CD4-positive, alpha-beta T cell treated with Interleukin-17A for 4 hours (primary cell): ENCODE measurements at regions not wholly inside any gene's neighbourhood (a gene's known extent, or its start where the extent isn't known, plus 50 kb on each side); places are given as distances from the start of the nearest gene placed in this dataset.
A peak's percentile ranks its signal among the peaks of the same experiment; 100 is the strongest.

Experiments used
- DNase-seq: peaks from one replicate; pipeline ENCODE4 v3.0.0-alpha.2; 2020; ENCODE audit warnings: mixed read lengths

DNA sequence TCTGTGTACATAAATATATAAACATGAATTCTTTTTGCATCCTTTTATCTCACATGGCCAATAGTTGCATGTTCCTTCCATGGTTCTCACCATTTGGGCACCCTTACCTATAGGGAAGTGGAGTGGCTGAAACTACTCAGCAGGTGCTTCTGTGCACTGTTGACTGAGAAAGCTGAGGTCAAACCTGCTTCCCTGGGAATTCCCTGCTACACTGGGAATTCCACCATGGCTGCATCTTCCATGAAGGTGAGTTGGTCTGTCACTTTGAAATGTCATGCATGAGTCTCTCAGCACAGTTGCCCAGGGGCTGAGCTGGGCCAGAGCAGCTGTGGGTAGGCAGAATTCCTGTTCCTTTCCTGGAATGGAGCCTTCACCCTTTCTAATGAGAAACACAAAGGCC lies 193.8 kb upstream of the PRSS16 start:
- DNase-seq = no peak

DNA sequence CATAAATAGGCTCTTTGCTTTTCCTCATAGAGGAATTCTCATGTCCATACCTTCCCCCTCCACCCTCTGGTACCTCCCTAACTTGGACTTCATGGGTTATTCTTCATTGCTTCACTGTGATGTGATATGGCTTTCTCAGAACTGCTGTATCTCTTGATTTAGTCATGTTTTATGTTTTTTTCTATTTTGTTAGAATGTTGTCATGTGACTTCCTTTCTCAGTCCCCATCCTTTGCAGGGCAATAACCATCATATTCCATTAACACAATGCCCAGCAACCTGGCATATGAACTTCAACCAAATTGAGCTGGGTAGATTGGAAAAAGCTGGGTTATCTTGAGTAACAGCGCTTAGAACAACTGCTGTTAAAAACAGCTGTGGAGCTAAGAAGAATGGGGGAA lies 190.9 kb upstream of the PRSS16 start:
- no peak for DNase-seq

DNA sequence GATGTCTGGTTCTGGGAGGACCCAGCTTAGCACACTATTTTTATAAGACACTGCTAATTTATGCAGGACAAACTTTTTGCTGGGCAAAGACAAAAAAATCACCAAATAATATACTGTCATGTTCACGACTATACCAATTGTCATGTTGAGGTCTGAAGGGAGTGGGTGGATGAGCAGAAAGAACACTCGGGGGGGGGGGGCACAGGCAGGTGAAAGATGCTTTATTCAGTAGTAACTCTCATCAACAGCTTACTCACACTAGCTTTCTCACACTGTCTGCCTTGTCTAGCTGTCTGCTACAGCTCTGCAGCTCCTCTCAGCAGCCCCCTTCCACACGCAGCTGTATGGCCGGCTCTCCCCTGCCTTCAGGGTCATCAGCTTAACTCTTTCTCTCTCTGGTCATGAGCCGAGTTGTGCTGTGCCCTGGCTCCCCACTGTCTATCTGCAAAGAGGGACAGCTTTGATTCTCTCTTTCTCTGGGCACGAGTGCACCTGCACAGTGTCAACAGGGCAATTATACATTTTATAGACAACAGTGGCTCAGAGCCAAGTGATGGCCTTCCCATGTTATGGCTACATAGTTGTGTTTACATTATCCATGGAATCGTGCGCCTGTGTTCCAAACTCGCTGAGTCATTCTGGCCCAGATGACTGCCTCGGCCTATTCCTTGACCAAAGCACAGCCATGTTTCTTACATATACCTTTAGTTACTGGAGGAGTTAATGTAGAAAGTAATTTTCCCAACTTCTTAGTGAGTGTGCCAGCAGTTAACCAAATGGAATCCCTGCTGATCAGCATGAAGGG lies 187.7 kb upstream of the PRSS16 start:
- no peak for DNase-seq

DNA sequence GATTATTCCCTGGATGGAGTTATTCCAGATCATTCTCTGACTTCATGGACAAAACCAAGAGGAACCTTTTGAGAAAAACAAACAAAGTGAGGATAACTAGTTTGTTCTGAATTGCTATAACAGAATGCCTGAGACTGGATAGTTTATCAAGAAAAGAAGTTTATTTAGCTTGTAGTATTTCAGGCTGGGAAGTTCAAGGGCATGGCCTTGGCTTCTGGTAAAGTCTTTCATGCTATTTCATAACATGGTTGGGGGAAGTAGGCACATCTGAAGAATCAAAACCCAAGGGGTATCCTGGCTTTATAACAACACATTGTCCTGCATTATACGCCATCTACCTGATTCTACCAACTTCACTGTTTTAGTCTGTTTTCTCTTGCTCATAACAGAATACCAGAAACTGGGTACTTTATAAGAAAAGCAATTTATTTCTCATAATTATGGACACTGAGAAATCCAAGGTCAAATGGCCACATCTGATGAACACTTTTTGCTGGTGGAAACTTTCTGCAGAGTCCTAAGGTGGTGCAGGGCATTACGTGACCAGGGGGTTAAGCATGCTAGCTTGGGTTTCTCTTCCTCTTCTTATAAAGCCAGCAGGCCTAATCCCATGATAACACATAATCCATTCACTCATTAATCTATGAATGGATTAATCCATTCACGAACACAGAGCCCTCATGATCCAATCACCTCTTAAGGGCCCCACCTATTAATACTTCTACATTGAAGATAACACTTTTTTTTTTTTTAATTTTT lies 186.1 kb upstream of the PRSS16 start:
- no peak for DNase-seq

DNA sequence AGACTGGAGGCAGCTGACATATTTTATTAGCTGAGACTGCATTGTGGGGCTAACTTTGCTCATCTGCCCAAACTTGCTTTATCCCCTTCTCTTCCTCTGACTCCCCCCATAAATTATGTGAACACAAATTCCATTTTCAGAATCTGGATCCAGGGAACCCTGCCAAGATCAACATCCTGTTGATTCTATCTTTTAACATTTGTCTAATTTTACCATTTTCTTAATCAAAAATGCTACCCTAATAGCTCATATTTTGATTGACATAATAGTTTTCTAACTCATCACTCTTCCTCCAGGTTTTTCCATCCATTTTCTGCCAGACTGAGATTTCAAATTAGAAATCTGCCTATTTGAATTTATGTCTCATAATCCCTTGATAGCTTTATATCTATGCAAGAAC lies 184.7 kb upstream of the PRSS16 start:
- no peak for DNase-seq

DNA sequence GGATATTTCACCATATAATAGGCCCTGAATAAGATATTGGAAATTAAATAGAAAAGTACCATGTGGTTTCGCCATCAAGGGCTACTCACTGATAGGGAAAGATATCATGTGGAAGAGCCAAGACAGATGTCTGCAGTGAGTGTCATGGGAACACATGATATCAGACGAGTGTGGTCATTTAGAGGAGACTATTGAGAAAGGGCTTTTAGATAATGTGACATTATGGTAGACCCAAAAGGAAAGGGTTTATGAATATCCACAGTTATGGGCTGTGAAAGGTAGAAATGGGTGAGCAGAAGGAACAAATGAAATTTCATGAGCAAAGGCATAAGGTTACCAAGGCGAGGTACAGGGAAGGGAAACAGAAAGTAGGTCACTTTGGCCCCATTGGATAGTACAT lies 182.3 kb upstream of the PRSS16 start:
- no peak for DNase-seq

DNA sequence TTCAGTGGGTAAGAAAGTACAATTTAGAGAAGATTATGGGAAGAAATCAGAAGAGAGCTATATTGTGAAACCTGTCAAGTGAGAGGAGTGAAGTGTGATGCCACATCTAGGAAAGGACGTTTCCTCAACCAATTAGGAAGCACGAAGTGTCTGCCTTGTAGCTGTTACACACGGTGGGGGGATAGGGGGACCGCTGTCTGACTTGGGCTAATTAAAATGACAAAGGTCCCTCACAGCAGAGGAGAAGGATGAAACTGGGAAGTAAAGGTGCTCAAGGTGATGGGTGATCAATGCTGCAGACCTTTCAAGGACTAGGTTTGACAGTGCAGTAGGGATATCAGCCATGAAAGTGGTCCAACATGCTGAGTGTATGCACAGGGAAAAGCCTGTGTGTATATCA lies 181.1 kb upstream of the PRSS16 start:
- no peak for DNase-seq

DNA sequence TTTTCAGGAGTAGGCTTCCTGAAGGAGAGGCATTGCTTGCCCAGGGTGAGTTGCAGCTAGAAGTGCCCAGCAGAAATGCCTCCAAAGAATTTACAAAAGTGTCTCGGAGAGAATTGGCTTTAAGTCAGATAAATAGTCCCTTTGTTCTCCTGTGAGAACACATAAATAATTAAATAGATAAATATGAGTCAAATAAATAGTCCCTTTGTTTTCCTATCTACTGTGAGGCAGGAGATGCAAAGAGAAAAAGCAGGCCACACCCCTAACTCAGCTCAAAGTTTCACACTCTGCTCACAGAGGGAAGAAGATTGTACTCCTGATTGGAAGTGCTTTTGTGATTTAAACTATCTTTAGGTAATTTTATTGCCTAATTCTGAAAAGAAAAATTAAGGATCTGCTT lies 180.7 kb upstream of the PRSS16 start:
- DNase-seq = no peak

DNA sequence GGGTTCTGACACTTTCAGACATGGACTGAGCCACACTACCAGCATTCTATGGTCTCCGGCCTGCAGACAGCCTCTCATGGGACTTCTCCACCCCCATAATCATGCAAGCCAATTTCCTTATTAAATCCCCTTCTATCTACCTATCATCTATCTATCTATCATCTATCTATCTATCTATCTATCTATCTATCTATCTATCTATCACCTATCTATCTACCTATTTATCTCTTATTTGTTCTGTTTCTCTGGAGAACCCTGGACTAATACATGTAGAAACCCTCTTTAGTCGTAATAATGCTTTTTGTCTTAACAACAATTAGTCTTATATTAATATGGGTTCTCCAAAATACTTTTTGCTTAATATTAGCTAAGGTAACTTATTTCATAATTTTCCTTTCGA lies 174.1 kb upstream of the PRSS16 start:
- DNase-seq = no peak

DNA sequence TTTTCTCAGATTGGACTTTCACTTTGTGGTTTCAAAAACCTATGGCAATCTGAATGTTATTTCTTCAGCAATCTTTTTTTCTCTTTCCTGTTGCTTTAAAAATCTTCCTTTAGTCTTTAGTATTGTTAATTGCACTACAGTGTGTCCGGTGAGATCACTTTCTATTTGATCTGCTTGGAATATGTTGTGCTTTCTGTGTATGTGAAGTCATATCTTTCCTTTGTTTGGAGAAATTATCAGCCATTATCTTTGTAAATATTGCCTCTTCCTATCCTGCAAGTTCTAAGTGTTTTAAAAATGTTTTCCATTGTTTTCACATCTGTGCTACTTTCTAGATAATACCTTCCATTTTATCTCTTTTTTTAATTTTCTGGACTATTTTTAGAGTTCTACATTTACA lies 171.4 kb upstream of the PRSS16 start:
- DNase-seq = no peak

DNA sequence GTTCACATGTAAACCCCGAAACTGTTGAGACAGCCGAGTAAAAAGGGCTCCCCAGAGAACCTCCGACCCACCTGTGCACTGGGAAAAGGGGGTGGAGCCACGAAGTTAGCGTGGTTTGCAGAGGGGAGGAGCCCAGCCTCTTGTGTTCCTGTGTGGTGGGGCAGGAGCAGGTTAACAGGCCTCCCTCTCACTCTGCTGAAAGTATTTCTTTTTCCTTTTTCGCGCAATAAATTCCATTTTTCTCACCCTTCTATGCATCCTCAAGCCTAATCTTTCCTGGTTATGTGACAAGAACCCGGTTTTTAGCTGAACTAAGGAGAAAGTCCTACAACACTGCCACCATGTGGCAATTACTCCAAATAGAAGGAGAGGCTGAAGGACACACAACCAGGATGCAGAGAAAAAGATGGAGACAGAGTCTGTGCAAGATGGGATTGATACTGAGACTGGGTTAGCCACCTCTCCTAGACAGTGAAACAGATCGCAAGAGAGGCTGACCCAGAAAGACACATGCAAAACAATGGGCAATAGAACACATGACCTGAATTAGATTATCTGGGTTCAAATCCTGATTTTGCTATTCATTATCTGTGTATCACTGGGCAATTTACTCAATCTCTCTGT lies 168.7 kb upstream of the PRSS16 start:
- peak; percentile 59 for DNase-seq

DNA sequence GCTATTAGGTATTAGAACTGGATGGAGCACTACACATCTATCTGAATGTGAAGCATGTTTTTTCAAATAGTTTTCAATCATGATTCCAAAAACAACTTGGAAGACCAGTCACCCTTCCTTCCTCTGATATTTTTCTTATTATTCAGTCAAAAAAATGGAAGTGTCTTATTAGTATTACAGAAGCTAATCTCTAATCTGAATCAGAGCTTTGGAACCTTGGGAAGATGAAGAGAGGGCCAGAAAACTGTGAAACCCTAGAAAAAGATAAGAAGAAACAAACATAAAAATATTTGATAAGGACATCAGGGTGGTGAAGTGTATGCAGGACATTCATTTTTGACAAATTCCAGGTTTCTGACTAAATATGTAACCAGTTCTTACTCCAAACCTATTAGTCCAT lies 166.3 kb upstream of the PRSS16 start:
- DNase-seq = no peak

DNA sequence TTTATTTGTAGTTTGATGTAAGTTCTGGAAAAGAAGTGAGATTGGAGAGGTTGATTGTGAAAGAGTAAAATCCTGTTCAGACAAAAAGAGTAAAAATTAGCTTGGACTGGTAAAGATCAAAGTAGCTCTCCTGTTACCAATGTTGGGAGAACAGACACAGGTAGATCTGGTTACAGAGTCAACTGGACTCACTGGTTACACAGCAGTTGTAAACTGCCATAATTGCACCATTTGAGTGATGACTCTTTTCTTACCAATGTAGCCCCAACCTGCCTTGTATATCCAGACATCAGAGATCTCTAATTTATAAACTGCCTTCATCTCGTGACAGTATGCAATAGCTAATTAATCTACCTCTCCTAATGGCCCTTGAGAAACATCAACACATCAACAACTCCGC lies 165.6 kb upstream of the PRSS16 start:
- no peak for DNase-seq

DNA sequence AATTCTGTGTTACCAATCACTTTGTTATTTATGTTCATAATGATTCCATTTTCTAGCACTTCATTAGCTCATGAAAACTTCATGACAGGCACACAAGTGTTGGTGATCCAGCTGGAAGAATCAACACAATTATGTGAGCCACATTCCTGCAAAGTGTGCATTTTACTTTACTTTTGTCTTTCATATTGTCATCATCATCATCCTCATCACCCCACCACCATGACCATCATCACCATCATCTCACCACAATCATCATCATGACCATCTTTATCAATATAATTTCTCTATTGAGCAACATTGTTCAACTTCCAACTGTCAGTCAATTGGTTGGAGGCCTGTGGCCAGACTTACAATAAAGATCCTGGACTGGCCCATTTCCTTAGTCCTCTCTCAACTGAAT lies 159.4 kb upstream of the PRSS16 start:
- no peak for DNase-seq

DNA sequence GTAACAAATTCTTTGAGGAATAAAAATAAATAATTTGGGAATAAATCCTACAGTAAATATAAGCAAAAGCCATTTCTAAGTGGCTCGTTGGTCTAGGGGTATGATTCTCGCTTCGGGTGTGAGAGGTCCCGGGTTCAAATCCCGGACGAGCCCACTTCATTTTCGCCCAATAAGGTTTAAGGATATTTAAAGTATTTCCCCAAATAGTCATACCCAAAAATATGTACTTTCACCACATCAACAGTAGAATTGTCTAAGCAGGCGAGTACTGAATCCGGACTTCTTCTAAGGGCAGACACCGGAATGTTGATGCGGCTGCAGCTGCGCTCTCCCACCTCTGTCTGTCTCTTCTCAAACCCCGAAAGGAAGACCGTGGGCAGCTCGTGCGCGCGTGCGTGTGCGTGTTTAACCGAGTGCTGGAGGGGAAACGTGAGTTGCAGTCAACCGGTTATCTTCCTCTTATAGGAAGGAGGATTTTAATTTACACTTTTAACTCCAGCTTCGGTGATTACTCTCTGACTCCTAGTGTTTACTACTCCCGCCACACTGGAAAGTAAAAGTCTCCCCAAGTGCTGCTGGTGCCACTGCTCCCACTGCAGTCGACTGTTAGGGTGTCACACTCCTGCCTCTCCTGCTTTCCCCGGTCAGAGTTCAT lies 155.7 kb upstream of the PRSS16 start:
- peak; percentile 10 for DNase-seq

DNA sequence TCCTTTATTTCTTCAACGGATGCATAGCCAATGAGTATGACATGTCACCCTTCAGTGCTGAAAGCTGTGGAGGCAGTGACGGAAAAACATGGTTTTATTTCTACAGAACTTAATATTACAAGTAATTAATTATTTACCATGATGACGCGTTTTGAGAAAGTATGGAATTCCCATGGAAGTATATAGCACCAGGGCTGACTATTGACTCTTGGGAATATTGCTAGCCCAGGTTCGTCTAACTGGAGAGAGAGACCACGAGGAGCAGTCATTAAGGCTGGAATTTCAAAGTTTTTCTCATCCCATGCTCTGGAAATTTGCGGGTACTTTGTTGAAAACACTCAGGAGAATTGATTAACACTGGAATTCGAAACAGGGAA lies 155.2 kb upstream of the PRSS16 start:
- no peak for DNase-seq

DNA sequence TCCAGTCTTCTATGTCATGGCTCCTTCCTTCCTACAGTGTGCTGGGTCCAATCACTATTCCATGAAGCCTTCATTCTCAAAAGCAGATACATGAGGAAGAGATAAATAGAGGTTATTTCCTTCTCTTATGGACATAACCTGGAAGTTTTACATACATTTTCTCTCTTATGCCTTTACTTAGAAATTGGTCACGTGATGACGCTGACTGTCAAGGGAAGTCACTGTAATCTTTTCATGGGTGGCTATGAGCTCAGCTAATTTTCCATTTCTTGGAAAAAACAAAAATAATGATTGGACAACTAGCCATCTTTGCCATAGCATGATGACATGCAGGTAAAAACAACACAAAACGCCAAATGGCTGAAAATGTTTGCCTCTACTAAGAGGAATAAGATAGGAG lies 151.6 kb upstream of the PRSS16 start:
- DNase-seq = no peak

DNA sequence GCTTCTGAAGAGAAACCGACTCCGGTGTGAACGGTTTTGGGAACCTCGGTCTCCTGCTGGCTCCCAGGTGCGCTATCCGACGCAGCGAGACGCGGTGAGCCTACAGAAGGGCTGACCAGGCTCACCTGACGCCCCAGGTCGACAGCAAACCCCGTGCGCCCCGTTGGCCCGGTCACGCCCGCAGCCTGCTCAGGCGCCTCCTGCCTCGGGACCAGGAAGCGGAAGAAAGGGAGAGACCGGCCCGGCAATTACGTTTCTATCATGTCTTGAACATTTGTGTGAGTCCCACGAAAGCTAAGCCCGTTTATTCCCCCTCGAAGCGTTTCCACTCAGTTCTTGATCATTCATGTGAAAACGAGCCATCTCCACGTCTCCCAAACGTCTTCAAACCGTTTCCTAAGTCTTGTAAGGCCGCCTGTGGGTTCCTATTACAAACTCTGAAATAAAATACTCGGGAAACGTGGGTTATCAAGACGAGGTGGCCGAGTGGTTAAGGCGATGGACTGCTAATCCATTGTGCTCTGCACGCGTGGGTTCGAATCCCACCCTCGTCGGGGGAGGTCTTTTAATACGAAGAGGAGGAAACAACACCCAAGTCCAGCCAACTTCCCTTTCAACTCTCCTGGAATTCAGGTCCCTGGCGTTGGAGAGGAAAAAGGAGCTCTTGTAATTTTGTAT lies 150.5 kb upstream of the PRSS16 start:
- peak; percentile 37 for DNase-seq

DNA sequence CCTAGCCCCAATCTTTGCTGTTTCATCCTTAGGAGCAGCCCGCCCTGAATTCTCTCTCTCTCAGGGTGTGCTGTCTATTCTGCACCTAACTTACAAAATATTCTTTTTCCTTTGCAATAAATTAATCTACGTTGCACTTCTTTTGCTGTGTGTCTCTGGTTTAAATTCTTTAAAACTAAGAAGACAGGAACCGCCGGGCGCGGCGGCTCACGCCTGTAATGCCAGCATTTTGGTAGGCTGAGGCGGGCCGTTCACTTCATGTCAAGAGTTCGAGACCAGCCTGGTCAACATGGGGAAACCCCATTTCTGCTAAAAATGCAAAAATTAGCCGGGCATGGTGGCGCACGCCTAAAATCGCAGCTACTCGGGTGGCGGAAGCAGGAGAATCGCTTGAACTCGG lies 148.5 kb upstream of the PRSS16 start:
- no peak for DNase-seq

DNA sequence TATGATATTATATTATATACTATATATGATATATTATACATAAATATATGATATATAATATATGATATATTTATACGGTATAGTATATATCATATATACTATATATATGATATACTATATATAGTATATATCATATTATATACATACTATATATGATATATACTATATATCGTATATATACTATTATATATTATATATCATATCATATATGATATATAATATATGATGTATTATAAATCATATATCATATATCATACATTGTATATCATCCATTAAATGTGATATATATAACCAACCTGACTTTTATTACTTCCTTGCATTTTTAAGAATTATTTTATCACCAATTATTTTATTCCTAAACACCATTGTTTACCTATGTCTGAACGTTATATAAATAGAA lies 146.6 kb upstream of the PRSS16 start:
- DNase-seq = no peak

DNA sequence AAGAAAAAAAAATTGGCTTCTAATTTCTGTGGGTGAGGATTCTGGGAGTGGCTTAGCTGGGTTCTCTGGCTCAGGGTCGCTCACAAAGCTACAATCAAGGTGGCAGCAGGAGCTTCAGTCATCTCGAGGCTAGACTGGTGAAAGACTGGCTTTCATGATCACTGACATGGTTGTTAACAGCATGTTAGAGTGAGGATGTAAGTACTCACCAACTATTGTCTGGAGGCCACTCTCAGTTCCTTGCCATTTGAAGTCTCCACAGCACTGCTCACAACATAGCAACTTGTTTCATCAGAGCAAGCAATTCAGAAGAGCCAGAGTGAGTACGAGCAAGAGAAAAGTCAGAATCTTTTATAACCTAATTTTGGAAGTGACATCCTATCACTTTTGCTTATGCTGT lies 145.7 kb upstream of the PRSS16 start:
- DNase-seq = no peak

DNA sequence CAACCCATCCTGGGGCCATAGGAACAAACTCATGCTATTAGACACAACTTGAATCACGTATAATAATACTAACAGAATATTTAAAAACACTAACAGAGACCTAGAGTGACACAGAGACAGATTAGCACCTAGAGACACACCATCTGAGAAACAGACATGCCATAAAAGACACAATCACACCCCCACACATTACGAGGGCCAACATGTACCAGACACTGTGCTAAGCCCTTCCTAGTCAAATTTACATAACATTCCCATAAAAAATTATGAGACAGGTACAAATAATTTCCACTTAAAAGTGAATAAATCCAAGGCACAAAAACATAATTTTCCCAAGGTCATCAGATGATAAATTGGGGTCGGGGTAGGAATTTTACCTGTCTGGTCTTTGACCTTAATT lies 141.1 kb upstream of the PRSS16 start:
- DNase-seq = no peak

DNA sequence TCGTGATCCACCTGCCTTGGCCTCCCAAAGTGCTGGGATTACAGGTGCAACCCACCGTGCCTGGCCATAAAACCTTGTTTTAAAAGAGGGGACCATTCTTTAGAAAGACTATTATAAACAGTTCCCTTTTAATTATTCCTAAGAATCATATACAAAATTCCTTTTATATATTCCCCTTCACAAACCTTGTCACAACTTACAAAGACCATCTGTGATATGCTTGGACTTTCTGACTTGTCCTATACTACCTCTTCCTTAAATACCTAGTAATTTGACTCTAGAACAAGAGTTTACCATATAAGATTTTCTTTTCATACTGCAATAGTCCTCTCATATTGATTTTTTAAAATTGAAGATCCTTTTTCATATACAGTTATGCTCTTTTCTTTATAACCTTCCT lies 135.8 kb upstream of the PRSS16 start:
- DNase-seq = no peak
